HEK293 (cell line): ENCODE measurements at regions not wholly inside any gene's neighbourhood (a gene's known extent, or its start where the extent isn't known, plus 50 kb on each side); places are given as distances from the start of the nearest gene placed in this dataset.

Experiments
- PRDM1 ChIP-seq: fragments of 450-650 bp; formaldehyde crosslinking; IDR thresholded peaks from 2 replicates; pipeline ENCODE4; 2016; ENCODE audit warnings: missing biosample characterization, missing genetic modification characterization
- TCF7L2 ChIP-seq: IDR thresholded peaks from 2 replicates; pipeline ENCODE4 v1.6.1; 2011; ENCODE audit warnings: low read depth, mild to moderate bottlenecking, inconsistent platforms, low read length, moderate library complexity, borderline replicate concordance
- ZNF121 ChIP-seq: fragments of 450-650 bp; formaldehyde crosslinking; IDR thresholded peaks from 2 replicates; pipeline ENCODE4 v1.5.1; 2016; ENCODE audit warnings: missing biosample characterization, missing genetic modification characterization
- ZNF138 ChIP-seq: fragments of 450-650 bp; formaldehyde crosslinking; IDR thresholded peaks from 2 replicates; pipeline ENCODE4 v1.5.1; 2016; ENCODE audit warnings: missing biosample characterization, missing genetic modification characterization, borderline replicate concordance
- ZNF223 ChIP-seq: fragments of 450-650 bp; formaldehyde crosslinking; IDR thresholded peaks from 2 replicates; pipeline ENCODE4 v1.5.1; 2016; ENCODE audit warnings: missing biosample characterization, missing genetic modification characterization
- ZNF560 ChIP-seq: fragments of 450-650 bp; formaldehyde crosslinking; IDR thresholded peaks from 2 replicates; pipeline ENCODE4 v1.5.1; 2017; ENCODE audit warnings: missing biosample characterization, missing genetic modification characterization, borderline replicate concordance
- TF ChIP-seq, protein P1 (sequence below): fragments of 450-650 bp; formaldehyde crosslinking; IDR thresholded peaks from 2 replicates; pipeline ENCODE4 v1.5.1; 2016; ENCODE audit warnings: missing biosample characterization, missing genetic modification characterization
- TF ChIP-seq, protein P2 (sequence below): fragments of 450-650 bp; formaldehyde crosslinking; IDR thresholded peaks from 2 replicates; pipeline ENCODE4 v1.5.1; 2016; ENCODE audit warnings: missing biosample characterization, missing genetic modification characterization
- TF ChIP-seq, protein P3 (sequence below): fragments of 450-650 bp; IDR thresholded peaks from 2 replicates; pipeline ENCODE4 v1.5.1; 2018; ENCODE audit warnings: missing biosample characterization, mild to moderate bottlenecking, missing genetic modification characterization
- TF ChIP-seq, protein P4 (sequence below): fragments of 450-650 bp; formaldehyde crosslinking; IDR thresholded peaks from 2 replicates; pipeline ENCODE4 v1.5.1; 2017; ENCODE audit warnings: missing biosample characterization, missing genetic modification characterization

DNA sequence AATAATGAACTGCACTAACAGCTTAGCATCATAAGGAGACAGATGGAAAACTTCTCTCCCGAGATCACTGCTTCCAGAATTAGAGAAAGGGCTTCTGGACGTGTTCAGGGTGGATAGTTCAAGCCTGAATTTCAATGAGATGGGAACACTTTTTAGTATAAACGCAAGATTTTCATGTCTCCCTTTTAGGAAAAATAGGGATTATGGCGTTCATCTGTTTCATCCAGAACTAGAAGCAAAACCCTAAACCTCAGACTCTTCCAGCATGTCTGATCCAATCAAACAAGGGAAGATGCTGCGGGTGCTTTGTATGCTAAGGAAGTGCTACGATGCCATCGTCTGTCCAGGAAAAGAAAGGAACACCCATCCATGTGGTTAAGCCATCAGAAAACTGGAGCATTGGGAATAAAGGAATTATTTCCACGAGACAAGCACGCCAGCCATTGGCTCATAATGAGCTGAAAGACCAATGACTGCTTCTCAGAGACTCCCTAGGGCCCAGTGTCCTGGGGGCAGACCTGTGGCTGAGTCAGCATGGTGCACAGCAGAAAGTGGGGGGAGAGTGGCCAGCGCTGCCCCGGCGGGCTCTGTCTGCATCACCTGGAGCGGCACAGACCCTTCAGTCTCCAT, 65.9 kb upstream of the AFF3 start:
- TF ChIP-seq, protein P1, sequence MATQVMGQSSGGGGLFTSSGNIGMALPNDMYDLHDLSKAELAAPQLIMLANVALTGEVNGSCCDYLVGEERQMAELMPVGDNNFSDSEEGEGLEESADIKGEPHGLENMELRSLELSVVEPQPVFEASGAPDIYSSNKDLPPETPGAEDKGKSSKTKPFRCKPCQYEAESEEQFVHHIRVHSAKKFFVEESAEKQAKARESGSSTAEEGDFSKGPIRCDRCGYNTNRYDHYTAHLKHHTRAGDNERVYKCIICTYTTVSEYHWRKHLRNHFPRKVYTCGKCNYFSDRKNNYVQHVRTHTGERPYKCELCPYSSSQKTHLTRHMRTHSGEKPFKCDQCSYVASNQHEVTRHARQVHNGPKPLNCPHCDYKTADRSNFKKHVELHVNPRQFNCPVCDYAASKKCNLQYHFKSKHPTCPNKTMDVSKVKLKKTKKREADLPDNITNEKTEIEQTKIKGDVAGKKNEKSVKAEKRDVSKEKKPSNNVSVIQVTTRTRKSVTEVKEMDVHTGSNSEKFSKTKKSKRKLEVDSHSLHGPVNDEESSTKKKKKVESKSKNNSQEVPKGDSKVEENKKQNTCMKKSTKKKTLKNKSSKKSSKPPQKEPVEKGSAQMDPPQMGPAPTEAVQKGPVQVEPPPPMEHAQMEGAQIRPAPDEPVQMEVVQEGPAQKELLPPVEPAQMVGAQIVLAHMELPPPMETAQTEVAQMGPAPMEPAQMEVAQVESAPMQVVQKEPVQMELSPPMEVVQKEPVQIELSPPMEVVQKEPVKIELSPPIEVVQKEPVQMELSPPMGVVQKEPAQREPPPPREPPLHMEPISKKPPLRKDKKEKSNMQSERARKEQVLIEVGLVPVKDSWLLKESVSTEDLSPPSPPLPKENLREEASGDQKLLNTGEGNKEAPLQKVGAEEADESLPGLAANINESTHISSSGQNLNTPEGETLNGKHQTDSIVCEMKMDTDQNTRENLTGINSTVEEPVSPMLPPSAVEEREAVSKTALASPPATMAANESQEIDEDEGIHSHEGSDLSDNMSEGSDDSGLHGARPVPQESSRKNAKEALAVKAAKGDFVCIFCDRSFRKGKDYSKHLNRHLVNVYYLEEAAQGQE (tag by site-specific recombination) = no peak
- TF ChIP-seq, protein P2, sequence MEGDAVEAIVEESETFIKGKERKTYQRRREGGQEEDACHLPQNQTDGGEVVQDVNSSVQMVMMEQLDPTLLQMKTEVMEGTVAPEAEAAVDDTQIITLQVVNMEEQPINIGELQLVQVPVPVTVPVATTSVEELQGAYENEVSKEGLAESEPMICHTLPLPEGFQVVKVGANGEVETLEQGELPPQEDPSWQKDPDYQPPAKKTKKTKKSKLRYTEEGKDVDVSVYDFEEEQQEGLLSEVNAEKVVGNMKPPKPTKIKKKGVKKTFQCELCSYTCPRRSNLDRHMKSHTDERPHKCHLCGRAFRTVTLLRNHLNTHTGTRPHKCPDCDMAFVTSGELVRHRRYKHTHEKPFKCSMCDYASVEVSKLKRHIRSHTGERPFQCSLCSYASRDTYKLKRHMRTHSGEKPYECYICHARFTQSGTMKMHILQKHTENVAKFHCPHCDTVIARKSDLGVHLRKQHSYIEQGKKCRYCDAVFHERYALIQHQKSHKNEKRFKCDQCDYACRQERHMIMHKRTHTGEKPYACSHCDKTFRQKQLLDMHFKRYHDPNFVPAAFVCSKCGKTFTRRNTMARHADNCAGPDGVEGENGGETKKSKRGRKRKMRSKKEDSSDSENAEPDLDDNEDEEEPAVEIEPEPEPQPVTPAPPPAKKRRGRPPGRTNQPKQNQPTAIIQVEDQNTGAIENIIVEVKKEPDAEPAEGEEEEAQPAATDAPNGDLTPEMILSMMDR (tag by site-specific recombination) = peak; percentile 37; the same call in 1 of the 2 replicates
- TF ChIP-seq TCF7L2 (no peak), ZNF121 (tag by site-specific recombination) (no peak), ZNF223 (tag by site-specific recombination) (no peak), PRDM1 (tag by site-specific recombination) (no peak), ZNF560 (tag by site-specific recombination) (no peak), ZNF138 (tag by site-specific recombination) (no peak)
- TF ChIP-seq, protein P3, sequence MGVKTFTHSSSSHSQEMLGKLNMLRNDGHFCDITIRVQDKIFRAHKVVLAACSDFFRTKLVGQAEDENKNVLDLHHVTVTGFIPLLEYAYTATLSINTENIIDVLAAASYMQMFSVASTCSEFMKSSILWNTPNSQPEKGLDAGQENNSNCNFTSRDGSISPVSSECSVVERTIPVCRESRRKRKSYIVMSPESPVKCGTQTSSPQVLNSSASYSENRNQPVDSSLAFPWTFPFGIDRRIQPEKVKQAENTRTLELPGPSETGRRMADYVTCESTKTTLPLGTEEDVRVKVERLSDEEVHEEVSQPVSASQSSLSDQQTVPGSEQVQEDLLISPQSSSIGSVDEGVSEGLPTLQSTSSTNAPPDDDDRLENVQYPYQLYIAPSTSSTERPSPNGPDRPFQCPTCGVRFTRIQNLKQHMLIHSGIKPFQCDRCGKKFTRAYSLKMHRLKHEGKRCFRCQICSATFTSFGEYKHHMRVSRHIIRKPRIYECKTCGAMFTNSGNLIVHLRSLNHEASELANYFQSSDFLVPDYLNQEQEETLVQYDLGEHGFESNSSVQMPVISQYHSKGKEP (tag by site-specific recombination) = no peak
- TF ChIP-seq, protein P4, sequence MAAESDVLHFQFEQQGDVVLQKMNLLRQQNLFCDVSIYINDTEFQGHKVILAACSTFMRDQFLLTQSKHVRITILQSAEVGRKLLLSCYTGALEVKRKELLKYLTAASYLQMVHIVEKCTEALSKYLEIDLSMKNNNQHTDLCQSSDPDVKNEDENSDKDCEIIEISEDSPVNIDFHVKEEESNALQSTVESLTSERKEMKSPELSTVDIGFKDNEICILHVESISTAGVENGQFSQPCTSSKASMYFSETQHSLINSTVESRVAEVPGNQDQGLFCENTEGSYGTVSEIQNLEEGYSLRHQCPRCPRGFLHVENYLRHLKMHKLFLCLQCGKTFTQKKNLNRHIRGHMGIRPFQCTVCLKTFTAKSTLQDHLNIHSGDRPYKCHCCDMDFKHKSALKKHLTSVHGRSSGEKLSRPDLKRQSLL = no peak
